Suprapubic skin (tissue), 3 donors: ENCODE measurements at regions not wholly inside any gene's neighbourhood (a gene's known extent, or its start where the extent isn't known, plus 50 kb on each side); places are given as distances from the start of the nearest gene placed in this dataset.

Experiments used
- POLR2A ChIP-seq, 2 donors: fragments of 450-650 bp; IDR thresholded peaks; one replicate each; pipeline ENCODE4 v1.6.1; 2017; ENCODE audit warnings: antibody characterized with exemption in 2 of 2, mild to moderate bottlenecking in 2 of 2, moderate library complexity in 2 of 2
- TF ChIP-seq, protein P1 (sequence below), 2 donors: fragments of 200-600 bp in 1 of 2; fragments of 450-650 bp in 1 of 2; sonication (generic) in 1 of 2; IDR thresholded peaks; one replicate each; pipeline ENCODE4 v1.5.1; 2016 to 2019; ENCODE audit warnings: antibody characterized with exemption in 2 of 2, mild to moderate bottlenecking in 1 of 2, moderate library complexity in 1 of 2

DNA sequence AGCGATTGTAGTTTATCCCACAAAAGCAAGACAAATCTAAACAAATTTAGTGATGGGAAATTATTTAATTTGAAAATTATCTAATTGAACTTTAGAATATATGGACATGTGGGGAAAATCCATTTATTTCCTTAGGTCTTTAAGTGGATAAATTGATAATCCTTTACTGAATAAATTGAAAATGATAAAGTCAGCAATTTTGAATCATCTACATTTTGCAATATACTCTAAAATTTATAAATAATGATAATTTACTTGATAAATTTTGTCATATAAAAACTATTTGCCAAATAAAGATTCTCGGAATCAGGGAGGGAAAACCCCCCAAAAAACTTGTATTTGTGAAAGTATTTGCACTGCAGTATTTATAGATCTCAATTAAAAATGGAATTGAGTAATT, 875.3 kb upstream of the SLITRK5 start:
- TF ChIP-seq, protein P1, sequence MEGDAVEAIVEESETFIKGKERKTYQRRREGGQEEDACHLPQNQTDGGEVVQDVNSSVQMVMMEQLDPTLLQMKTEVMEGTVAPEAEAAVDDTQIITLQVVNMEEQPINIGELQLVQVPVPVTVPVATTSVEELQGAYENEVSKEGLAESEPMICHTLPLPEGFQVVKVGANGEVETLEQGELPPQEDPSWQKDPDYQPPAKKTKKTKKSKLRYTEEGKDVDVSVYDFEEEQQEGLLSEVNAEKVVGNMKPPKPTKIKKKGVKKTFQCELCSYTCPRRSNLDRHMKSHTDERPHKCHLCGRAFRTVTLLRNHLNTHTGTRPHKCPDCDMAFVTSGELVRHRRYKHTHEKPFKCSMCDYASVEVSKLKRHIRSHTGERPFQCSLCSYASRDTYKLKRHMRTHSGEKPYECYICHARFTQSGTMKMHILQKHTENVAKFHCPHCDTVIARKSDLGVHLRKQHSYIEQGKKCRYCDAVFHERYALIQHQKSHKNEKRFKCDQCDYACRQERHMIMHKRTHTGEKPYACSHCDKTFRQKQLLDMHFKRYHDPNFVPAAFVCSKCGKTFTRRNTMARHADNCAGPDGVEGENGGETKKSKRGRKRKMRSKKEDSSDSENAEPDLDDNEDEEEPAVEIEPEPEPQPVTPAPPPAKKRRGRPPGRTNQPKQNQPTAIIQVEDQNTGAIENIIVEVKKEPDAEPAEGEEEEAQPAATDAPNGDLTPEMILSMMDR (IDR thresholded peaks at IDR 0.05): no peak
- TF ChIP-seq POLR2A (IDR thresholded peaks at IDR 0.05): no peak
